ENCODE measurements at regions not wholly inside any gene's neighbourhood (a gene's known extent, or its start where the extent isn't known, plus 50 kb on each side); places are given as distances from the start of the nearest gene placed in this dataset.

DNA sequence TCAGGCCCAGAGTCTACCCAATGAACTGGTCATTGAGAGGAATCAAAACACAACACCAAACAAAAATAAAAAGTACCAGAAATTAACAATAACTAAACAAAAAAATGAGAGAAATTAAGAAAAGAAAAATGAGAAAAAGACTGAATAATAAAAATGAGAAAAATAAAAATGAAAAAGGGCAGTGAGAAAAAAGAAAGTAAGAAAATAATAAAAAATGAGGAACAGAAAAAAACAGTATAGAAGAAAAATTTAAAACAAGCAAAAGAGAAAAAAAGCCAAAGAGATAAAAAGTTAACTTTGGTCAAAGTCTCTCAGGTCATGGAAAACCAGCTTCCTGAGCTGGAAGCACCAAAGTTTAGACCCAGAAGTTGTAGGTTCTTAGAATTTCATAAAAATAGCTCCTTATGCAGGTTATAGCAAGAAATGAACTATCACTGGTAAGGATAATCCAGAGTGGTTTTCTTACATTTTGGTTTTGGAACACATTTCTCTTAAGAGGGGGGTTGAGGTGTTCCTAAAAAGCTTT lies 51.0 kb upstream of the WDR17 start:
- DNase-seq = no peak
